GM23338 (cell line): ENCODE measurements at regions not wholly inside any gene's neighbourhood (a gene's known extent, or its start where the extent isn't known, plus 50 kb on each side); places are given as distances from the start of the nearest gene placed in this dataset.

Experiments
- CTCF ChIP-seq, 2 experiments: fragments of 200-600 bp in 1 of 2; sonication (generic) in 1 of 2; conservative IDR thresholded peaks; 2 replicates each; pipeline versions ENCODE4 v1.5.1 to v1.6.1; 2016 to 2017; ENCODE audit warnings: antibody characterized with exemption in 2 of 2, low read depth in 2 of 2, mild to moderate bottlenecking in 2 of 2, moderate library complexity in 1 of 2
- JUNB ChIP-seq: IDR thresholded peaks from one replicate; pipeline ENCODE4 v1.6.1; 2016; ENCODE audit warnings: antibody characterized with exemption; ENCODE audit not compliant: unreplicated experiment
- ZNF462 ChIP-seq: fragments of 250-450 bp; sonication (Bioruptor Pico); IDR thresholded peaks from 2 replicates; pipeline ENCODE4 v1.5.0; 2020; ENCODE audit warnings: mild to moderate bottlenecking, moderate library complexity
- TF ChIP-seq, protein P1 (sequence below): IDR thresholded peaks from one replicate; pipeline ENCODE4 v1.6.1; 2018; ENCODE audit warnings: antibody characterized with exemption; ENCODE audit not compliant: unreplicated experiment

GRCh38 chrX:42465821-42466220 lies 312.1 kb downstream of the PPP1R2C start (continued):
- TF ChIP-seq ZNF462 (no peak), JUNB (no peak), CTCF (conservative IDR thresholded peaks at IDR 0.05; ENCODE audit: low read depth in 2 of 2) (no peak)
- TF ChIP-seq, protein P1, sequence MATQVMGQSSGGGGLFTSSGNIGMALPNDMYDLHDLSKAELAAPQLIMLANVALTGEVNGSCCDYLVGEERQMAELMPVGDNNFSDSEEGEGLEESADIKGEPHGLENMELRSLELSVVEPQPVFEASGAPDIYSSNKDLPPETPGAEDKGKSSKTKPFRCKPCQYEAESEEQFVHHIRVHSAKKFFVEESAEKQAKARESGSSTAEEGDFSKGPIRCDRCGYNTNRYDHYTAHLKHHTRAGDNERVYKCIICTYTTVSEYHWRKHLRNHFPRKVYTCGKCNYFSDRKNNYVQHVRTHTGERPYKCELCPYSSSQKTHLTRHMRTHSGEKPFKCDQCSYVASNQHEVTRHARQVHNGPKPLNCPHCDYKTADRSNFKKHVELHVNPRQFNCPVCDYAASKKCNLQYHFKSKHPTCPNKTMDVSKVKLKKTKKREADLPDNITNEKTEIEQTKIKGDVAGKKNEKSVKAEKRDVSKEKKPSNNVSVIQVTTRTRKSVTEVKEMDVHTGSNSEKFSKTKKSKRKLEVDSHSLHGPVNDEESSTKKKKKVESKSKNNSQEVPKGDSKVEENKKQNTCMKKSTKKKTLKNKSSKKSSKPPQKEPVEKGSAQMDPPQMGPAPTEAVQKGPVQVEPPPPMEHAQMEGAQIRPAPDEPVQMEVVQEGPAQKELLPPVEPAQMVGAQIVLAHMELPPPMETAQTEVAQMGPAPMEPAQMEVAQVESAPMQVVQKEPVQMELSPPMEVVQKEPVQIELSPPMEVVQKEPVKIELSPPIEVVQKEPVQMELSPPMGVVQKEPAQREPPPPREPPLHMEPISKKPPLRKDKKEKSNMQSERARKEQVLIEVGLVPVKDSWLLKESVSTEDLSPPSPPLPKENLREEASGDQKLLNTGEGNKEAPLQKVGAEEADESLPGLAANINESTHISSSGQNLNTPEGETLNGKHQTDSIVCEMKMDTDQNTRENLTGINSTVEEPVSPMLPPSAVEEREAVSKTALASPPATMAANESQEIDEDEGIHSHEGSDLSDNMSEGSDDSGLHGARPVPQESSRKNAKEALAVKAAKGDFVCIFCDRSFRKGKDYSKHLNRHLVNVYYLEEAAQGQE: no peak
